ENCODE measurements at regions not wholly inside any gene's neighbourhood (a gene's known extent, or its start where the extent isn't known, plus 50 kb on each side); places are given as distances from the start of the nearest gene placed in this dataset.
"Not testable (repeated sequence)": the region's sequence is repeated elsewhere in the genome, so short reads cannot be mapped to it uniquely, and the experiment has no call there.

DNA sequence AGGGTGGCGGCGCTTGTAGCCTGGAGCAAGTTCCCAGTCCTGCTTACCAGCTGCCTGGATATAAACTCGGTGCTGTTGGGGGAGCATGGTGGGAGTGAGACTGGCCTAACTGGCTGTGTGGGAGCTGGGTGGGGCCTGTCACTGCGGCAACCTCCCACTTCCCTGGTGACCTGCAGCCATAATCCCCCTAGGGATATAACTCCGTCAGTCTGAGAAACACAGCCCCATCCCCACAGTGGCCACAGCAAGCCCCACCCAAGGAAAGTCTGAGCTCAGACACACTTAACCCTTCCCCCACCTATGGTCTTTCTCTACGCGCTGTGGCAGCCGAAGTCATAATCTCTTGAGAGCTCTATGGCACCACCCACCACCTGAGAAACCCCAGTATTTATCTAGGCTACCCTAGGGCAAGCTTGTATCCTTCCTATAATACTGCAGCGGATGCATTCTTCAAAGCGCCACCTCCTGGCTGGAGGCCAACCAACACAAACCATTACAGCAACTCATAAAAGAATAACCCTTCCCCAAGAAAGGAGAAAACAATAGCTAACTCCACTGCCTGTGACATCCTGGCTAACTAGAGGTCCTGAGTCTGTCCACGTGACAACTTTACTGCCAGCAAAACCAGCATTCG, 57.4 kb downstream of the ZNF648 start:
- no peak for DNase-seq

DNA sequence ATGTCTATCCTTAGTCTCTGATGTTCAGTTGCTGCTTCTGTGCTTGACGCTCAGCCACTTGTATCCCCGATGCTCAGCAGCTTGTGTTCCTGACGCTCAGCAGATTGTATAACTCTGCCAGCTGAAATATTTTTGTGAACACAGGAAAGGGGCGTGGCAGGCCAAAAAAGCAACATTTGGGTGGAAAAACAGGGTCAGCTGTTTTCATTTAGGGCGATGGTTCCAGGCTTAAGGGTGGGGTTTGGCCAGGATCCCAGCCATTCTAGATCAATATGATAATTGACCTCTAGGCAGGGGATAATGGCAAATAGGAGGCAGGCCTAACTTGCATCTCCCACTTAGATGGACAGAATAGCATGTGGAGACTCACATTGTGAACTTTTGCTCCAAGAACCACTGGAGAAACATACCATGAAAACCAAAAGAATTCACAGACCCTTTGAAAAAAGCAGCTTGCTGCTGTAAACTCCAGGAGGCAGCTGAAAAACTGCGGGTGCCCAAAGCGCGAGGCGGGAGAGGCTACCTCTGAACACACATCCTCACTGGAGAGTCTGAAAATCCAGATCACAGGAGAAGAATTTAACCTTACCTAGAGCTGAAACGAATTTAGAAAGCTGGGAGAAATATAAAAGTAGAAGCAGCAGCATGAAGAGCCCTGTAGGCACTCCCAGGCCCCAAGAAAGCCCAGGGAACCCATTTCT, 58.3 kb downstream of the ZNF648 start:
- DNase-seq, result no peak

GRCh38 chr1:182002570-182002969, 58.9 kb downstream of the ZNF648 start:
- DNase-seq, result no peak

- no peak for DNase-seq
Measured at GRCh38 chr1:181998858-181999257, 62.7 kb downstream of the ZNF648 start.

- no peak for DNase-seq
Measured at GRCh38 chr1:181992072-181992471, 69.4 kb downstream of the ZNF648 start.

GRCh38 chr1:181990728-181991127, 70.8 kb downstream of the ZNF648 start:
- DNase-seq, result no peak

GRCh38 chr1:181989261-181989920, 72.1 kb downstream of the ZNF648 start:
- DNase-seq, result no peak

- no peak for DNase-seq
Measured at GRCh38 chr1:181987996-181988395, 73.5 kb downstream of the ZNF648 start.

- DNase-seq, result no peak
Measured at GRCh38 chr1:181987334-181987895, 74.1 kb downstream of the ZNF648 start.

GRCh38 chr1:181986907-181987305, 74.6 kb downstream of the ZNF648 start:
- DNase-seq, result no peak

GRCh38 chr1:181985936-181986906, 75.3 kb downstream of the ZNF648 start:
- no peak for DNase-seq

DNA sequence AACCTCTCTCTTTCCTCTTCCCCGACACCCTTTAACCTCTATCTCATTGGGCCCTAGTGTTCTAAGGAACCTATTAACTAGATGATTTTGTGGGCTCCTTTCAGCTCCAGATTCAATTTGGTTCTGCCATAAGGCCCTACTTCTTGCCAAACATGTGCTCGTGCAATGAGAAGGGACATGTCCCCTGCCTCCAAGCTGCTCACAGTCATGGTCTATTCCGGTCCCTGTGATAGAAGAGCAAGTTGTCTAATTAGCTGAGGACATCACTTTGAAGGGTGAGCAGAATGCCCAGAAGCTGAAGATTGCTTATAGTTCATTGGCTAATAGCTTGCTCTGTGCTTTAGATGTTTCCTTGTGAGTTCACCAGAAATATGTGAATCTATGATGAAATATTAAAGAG, 76.2 kb downstream of the ZNF648 start:
- no peak for DNase-seq

GRCh38 chr1:181984006-181984405, 77.5 kb downstream of the ZNF648 start:
- DNase-seq, result no peak

- no peak for DNase-seq
Measured at GRCh38 chr1:181981821-181982220, 79.7 kb downstream of the ZNF648 start.

- DNase-seq, result no peak
Measured at GRCh38 chr1:181972256-181972655, 89.3 kb downstream of the ZNF648 start.

DNA sequence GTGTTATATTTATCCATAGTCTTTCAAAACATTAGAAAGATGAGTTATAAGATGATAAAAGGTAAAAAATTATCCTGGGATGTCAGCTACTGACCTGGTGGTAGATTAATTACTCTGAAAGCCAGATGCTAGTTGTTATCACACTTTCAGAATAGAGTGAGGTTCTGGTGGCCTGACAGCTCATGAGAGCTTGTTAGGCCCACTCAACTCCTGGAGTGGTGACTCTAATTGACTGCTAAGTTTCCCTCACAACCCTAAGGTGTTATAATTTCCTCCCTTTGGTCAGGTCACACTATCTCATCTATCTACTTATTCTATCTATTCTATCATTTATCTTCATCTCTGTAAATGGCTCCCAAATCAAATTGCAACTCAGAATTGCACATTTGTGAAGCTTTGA, 90.1 kb downstream of the ZNF648 start:
- DNase-seq, result no peak

GRCh38 chr1:181969902-181970301, 91.6 kb downstream of the ZNF648 start:
- DNase-seq, result no peak

DNA sequence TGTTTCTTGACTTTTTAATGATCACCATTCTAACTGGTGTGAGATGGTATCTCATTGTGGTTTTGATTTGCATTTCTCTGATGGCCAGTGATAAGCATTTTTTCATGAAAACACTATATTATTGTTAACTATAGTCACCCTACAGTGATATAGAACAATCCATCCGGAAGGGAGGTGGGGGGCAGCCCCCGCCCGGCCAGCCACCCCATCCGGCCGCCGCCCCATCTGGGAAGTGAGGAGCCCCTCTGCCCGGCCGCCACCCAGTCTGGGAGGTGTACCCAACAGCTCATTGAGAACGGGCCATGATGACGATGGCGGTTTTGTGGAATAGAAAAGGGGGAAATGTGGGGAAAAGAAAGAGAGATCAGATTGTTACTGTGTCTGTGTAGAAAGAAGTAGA, 106.8 kb downstream of the ZNF648 start:
- not testable (repeated sequence) for DNase-seq

- not testable (repeated sequence) for DNase-seq
Measured at GRCh38 chr1:181954178-181954577, 107.3 kb downstream of the ZNF648 start.

GRCh38 chr1:181953596-181953995, 107.9 kb downstream of the ZNF648 start:
- no peak for DNase-seq

DNA sequence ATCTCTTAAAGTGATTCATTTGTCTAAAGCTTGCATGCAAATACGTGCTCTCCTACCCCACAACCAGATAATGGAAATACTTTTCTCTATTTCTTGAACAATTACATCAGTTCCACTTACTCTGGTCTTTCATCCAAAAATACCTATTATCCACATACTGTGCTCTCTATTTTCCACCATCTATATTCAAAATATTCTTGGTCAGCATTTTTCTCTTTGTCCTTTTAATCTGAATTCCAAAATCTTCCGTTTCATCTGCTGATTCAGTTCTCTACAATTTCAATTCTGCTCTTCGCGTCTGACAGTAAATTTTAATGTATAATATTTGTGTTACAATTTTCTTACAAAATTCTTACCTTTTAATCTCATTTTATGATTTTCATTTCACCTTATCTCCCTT, 110.3 kb downstream of the ZNF648 start:
- DNase-seq, result no peak

- DNase-seq, result no peak
Measured at GRCh38 chr1:181949500-181949899, 112.0 kb downstream of the ZNF648 start.

Measured in right kidney (tissue), 1 donor.